Nephron progenitor cell (in vitro differentiated cells): ENCODE measurements at regions not wholly inside any gene's neighbourhood (a gene's known extent, or its start where the extent isn't known, plus 50 kb on each side); places are given as distances from the start of the nearest gene placed in this dataset.

Source experiments
- DNase-seq: peaks from one replicate; pipeline ENCODE4 v3.0.0; 2021
- H3K27ac Mint-ChIP-seq: 2 replicates; pipeline ENCODE4 v1.8.0; 2021; ENCODE audit warnings: mild to moderate bottlenecking, moderate library complexity, mixed read lengths
- H3K27me3 Mint-ChIP-seq: 2 replicates; pipeline ENCODE4 v1.8.0; 2021; ENCODE audit warnings: mild to moderate bottlenecking, low read depth, mixed read lengths; ENCODE audit not compliant: poor library complexity
- H3K36me3 Mint-ChIP-seq: 2 replicates; pipeline ENCODE4 v1.8.0; 2021; ENCODE audit warnings: low read depth, mixed read lengths
- H3K4me1 Mint-ChIP-seq: 2 replicates; pipeline ENCODE4 v1.8.0; 2021; ENCODE audit warnings: mixed read lengths
- H3K4me3 Mint-ChIP-seq: 2 replicates; pipeline ENCODE4 v1.8.0; 2021; ENCODE audit warnings: mild to moderate bottlenecking, moderate library complexity, mixed read lengths
- H3K9me3 Mint-ChIP-seq: 2 replicates; pipeline ENCODE4 v1.8.0; 2021; ENCODE audit warnings: mild to moderate bottlenecking, moderate library complexity, mixed read lengths
- TF ChIP-seq, protein P1 (sequence below): fragments of 200-600 bp; sonication (generic); IDR thresholded peaks from 2 replicates; pipeline ENCODE4 v1.5.0; 2021; ENCODE audit warnings: antibody characterized with exemption

- no peak for DNase-seq
- TF ChIP-seq, protein P1, sequence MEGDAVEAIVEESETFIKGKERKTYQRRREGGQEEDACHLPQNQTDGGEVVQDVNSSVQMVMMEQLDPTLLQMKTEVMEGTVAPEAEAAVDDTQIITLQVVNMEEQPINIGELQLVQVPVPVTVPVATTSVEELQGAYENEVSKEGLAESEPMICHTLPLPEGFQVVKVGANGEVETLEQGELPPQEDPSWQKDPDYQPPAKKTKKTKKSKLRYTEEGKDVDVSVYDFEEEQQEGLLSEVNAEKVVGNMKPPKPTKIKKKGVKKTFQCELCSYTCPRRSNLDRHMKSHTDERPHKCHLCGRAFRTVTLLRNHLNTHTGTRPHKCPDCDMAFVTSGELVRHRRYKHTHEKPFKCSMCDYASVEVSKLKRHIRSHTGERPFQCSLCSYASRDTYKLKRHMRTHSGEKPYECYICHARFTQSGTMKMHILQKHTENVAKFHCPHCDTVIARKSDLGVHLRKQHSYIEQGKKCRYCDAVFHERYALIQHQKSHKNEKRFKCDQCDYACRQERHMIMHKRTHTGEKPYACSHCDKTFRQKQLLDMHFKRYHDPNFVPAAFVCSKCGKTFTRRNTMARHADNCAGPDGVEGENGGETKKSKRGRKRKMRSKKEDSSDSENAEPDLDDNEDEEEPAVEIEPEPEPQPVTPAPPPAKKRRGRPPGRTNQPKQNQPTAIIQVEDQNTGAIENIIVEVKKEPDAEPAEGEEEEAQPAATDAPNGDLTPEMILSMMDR = no peak
- H3K27ac Mint-ChIP-seq = peak overlapping the region; percentile 26
- H3K4me3 Mint-ChIP-seq = no peak overlapping the region
- H3K36me3 Mint-ChIP-seq = no peaks in the 10 kb centered on the region
- peaks cover 7% of the 10 kb centered on the region for H3K27me3 Mint-ChIP-seq
- peaks cover 64% of the 10 kb centered on the region for H3K4me1 Mint-ChIP-seq
- peaks cover 9% of the 10 kb centered on the region for H3K9me3 Mint-ChIP-seq
Measured at GRCh38 chr6:105601541-105602236, 198.8 kb upstream of the PREP start.

DNA sequence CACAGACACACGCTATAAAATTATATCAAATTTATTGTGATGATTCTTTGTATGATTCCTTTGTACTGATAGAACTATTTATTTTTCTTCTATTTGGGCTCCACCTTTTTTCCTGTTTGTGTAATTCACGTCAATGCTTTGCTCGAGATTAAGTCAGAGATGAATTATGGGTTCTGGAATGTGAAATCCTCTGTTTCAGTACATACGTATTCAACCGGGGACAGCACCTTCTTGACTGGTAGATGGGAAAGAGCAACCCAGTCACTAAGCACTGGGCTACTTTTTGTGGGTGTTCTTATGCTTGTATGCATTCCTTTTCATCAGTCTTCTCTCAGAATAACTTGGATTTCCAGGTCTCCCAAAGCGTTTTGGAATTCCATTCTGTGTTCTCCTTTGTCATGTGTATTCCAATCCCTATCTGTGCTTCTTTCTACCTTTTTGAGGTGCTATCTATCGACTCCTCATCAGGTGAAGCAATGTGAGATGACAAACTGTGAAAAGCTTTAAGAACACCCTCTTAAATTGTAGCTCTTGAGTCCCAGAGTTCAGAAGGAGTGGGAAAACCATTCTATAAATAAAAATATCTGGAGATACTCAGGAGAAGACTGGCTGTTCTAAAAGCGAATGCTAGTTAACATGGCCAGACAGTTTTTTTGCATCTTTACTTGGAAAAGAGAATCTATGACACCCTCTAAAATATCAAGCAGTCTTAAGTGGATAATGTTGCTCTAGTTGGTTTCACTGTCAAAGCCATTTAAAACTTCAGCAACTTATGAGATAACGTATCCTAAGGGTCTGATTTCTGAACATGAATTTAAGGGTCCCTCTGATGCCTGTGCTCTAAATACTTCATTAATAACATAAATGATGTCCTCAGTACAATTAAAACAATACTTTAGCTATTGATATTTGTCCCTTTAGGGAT is 197.7 kb upstream of the PREP start:
- no peak for DNase-seq
- H3K27ac Mint-ChIP-seq = peak overlapping the region; percentile 39

DNA sequence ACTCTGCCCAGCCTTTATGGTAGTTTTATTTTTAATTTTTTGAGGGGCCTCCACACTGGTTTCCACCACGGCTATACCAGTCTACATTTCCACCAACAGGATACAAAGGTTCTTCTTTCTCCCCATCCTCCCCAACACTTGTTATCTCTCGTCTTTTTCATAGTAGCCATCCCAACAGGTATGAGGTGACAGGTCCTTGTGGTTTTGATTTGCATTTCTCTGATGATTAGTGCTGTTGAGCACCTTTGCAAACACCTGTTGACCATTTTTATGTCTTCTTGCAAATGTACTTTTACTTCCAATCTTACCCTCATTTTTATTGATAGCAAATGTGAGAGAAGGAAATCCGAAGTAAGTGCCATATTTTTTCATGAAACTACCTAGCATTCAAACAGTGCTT is 195.4 kb upstream of the PREP start:
- no peaks in the 10 kb centered on the region for H3K9me3 Mint-ChIP-seq
- no peaks in the 10 kb centered on the region for H3K36me3 Mint-ChIP-seq
- H3K4me1 Mint-ChIP-seq = peaks cover 36% of the 10 kb centered on the region
- H3K4me3 Mint-ChIP-seq = no peak overlapping the region
- H3K27me3 Mint-ChIP-seq = peaks cover 7% of the 10 kb centered on the region
- no peak for DNase-seq
- TF ChIP-seq, protein P1 = no peak
- no peak overlapping the region for H3K27ac Mint-ChIP-seq

More for the DNA sequence above, 197.7 kb upstream of the PREP start:
- H3K4me3 Mint-ChIP-seq = no peak overlapping the region
- H3K4me1 Mint-ChIP-seq = peaks cover 55% of the 10 kb centered on the region
- TF ChIP-seq, protein P1 = no peak
- no peaks in the 10 kb centered on the region for H3K36me3 Mint-ChIP-seq
- peaks cover 7% of the 10 kb centered on the region for H3K27me3 Mint-ChIP-seq
- H3K9me3 Mint-ChIP-seq = peaks cover 5% of the 10 kb centered on the region

GRCh38 chr6:105596284-105596755 is 193.4 kb upstream of the PREP start:
- H3K27ac Mint-ChIP-seq = no peak overlapping the region
- peaks cover 35% of the 10 kb centered on the region for H3K4me1 Mint-ChIP-seq
- H3K9me3 Mint-ChIP-seq = no peaks in the 10 kb centered on the region
- no peak for DNase-seq
- H3K36me3 Mint-ChIP-seq = no peaks in the 10 kb centered on the region
- TF ChIP-seq, protein P1 = no peak
- H3K4me3 Mint-ChIP-seq = no peak overlapping the region
- peaks cover 7% of the 10 kb centered on the region for H3K27me3 Mint-ChIP-seq

DNA sequence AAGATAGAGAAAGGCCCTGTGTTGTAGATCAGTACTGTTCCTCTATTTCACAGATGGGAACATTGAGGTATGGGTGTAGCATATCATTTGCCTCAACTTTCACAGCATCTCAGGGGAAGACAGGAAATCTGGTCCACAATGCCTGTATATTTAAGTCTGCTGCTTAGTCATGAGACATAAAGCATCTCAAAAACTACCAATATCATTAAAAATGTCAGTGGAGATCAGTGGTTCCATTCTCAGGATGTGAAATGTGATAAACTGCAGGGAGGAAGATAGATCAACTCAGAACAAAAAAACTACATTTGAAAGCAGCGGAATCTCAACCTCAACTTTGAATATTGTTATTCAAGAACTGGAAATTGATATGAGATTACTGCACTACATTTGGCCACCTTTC is 192.9 kb upstream of the PREP start:
- Mint-ChIP-seq H3K27me3 (peaks cover 7% of the 10 kb centered on the region), H3K4me3 (no peak overlapping the region), H3K27ac (no peak overlapping the region), H3K4me1 (peaks cover 39% of the 10 kb centered on the region), H3K9me3 (no peaks in the 10 kb centered on the region), H3K36me3 (no peaks in the 10 kb centered on the region)
- no peak for DNase-seq
- TF ChIP-seq, protein P1 = no peak
